ENCODE measurements at regions not wholly inside any gene's neighbourhood (a gene's known extent, or its start where the extent isn't known, plus 50 kb on each side); places are given as distances from the start of the nearest gene placed in this dataset.

GRCh38 chr4:54176202-54176601 lies 52.9 kb upstream of the PDGFRA start (continued):
- TF ChIP-seq MEIS1 (CRISPR knock-in tag; IDR thresholded peaks at IDR 0.05; ENCODE audit: borderline replicate concordance) (no peak), PBX3 (CRISPR knock-in tag; IDR thresholded peaks at IDR 0.05) (no peak), ZBTB10 (tag by site-specific recombination; IDR thresholded peaks at IDR 0.05) (no peak), SALL2 (tag by site-specific recombination; IDR thresholded peaks at IDR 0.05; ENCODE audit: borderline replicate concordance) (no peak), ZNF302 (tag by site-specific recombination; IDR thresholded peaks at IDR 0.05; ENCODE audit: low read depth) (no peak), ZNF830 (tag by site-specific recombination; IDR thresholded peaks at IDR 0.05; ENCODE audit: low read depth) (no peak), ZNF704 (tag by site-specific recombination; IDR thresholded peaks at IDR 0.05) (no peak), ZBTB21 (tag by site-specific recombination; IDR thresholded peaks at IDR 0.05) (no peak), IKZF3 (tag by site-specific recombination; IDR thresholded peaks at IDR 0.05) (no peak), KLF9 (tag by site-specific recombination; IDR thresholded peaks at IDR 0.05; ENCODE audit: low read depth) (no peak)
